Ishikawa (cell line): ENCODE measurements at regions not wholly inside any gene's neighbourhood (a gene's known extent, or its start where the extent isn't known, plus 50 kb on each side); places are given as distances from the start of the nearest gene placed in this dataset.

Experiments
- CREB1 ChIP-seq: IDR thresholded peaks from 2 replicates; pipeline ENCODE4 v1.6.1; 2012; ENCODE audit warnings: low read depth
- RAD21 ChIP-seq: IDR thresholded peaks from 2 replicates; pipeline ENCODE4 v1.6.1; 2012; ENCODE audit warnings: low read depth

GRCh38 chr1:106619827-106620134 lies 436.7 kb upstream of the PRMT6 start:
- no peak for TF ChIP-seq CREB1
- no peak for TF ChIP-seq RAD21
